ENCODE measurements at regions not wholly inside any gene's neighbourhood (a gene's known extent, or its start where the extent isn't known, plus 50 kb on each side); places are given as distances from the start of the nearest gene placed in this dataset.

DNA sequence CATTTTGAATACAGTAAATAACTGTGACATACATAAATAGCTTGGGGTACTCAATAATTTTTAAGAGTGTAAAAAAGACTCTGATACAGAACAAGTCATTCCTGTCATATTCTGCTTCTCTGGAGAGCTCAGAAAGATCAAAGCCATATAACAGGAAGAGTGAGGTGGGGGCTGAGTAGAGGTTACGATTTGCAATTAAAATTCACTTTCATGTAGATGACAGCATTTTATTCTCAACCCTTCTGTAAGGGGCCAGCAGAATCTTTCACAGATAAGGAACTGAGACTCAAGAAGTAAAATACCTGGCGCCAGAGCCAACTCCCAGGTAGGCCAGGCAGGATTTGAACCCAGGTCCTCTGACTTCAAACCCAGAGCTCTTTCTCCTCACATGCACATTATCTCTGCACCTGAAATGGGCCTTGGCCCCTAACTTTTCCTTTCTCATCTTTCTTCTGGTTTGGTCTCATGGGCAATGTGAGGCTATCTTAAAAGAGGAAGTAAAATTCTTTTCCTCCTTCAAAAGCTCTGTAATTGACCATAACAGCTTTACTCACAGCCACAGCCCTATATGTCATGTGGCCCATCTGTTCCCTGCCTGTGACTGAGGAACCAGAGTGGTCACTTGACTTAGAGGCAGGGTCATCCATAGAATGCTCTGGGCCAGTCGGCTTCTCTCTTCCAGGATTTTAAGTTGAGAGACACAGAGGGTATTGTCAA, 80.9 kb upstream of the SYT6 start:
- BruUV-seq (replicated peaks) = no TSS peak
- intact Hi-C loops (cut with micrococcal nuclease; ENCODE audit: unreplicated experiment) = no loop called here
- no peaks in the 10 kb centered on the region for H3K9me3 Mint-ChIP-seq (ENCODE audit: low read depth, unreplicated experiment)
- TF ChIP-seq, protein P1, sequence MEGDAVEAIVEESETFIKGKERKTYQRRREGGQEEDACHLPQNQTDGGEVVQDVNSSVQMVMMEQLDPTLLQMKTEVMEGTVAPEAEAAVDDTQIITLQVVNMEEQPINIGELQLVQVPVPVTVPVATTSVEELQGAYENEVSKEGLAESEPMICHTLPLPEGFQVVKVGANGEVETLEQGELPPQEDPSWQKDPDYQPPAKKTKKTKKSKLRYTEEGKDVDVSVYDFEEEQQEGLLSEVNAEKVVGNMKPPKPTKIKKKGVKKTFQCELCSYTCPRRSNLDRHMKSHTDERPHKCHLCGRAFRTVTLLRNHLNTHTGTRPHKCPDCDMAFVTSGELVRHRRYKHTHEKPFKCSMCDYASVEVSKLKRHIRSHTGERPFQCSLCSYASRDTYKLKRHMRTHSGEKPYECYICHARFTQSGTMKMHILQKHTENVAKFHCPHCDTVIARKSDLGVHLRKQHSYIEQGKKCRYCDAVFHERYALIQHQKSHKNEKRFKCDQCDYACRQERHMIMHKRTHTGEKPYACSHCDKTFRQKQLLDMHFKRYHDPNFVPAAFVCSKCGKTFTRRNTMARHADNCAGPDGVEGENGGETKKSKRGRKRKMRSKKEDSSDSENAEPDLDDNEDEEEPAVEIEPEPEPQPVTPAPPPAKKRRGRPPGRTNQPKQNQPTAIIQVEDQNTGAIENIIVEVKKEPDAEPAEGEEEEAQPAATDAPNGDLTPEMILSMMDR (IDR thresholded peaks at IDR 0.05; ENCODE audit: unreplicated experiment) = no peak
- H3K27ac Mint-ChIP-seq (ENCODE audit: unreplicated experiment) = no peak overlapping the region
- no peaks in the 10 kb centered on the region for H3K36me3 Mint-ChIP-seq (ENCODE audit: insufficient read depth, unreplicated experiment)
- H3K4me3 Mint-ChIP-seq (ENCODE audit: low read depth, unreplicated experiment) = no peak overlapping the region
- H3K4me1 Mint-ChIP-seq (ENCODE audit: low read depth, unreplicated experiment) = no peaks in the 10 kb centered on the region
- H3K27me3 Mint-ChIP-seq (ENCODE audit: unreplicated experiment) = peaks cover 68% of the 10 kb centered on the region
- DNase-seq = no peak
- CTCF ChIA-PET = no interaction called here

DNA sequence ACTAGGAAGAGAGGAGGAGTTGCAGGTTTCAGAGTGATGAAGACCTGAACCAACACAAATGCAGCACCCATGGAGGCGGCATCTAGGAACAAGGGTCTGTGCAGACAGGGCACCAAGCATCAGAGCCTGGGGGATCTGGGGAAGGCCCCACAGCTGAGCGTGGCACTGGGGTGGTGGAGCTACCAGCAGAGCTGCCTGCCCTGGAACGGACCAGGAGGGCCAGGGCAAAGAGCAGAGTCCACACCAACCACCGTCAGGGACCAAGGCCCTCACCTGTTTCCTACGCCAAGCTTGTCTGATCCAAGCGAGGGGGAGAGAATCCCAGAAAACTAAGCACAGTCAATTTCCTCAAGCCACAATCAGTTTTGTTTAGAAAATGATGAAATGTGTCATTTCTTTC, 79.0 kb upstream of the SYT6 start:
- Mint-ChIP-seq H3K27me3 (ENCODE audit: unreplicated experiment) (peaks cover 71% of the 10 kb centered on the region), H3K4me1 (ENCODE audit: low read depth, unreplicated experiment) (no peaks in the 10 kb centered on the region), H3K4me3 (ENCODE audit: low read depth, unreplicated experiment) (no peak overlapping the region), H3K36me3 (ENCODE audit: insufficient read depth, unreplicated experiment) (no peaks in the 10 kb centered on the region), H3K27ac (ENCODE audit: unreplicated experiment) (no peak overlapping the region), H3K9me3 (ENCODE audit: low read depth, unreplicated experiment) (no peaks in the 10 kb centered on the region)
- BruUV-seq (replicated peaks) = no TSS peak
- intact Hi-C loops (cut with micrococcal nuclease; ENCODE audit: unreplicated experiment) = no loop called here
- CTCF ChIA-PET = no interaction called here
- DNase-seq = no peak
- TF ChIP-seq, protein P1 (IDR thresholded peaks at IDR 0.05; ENCODE audit: unreplicated experiment) = no peak

DNA sequence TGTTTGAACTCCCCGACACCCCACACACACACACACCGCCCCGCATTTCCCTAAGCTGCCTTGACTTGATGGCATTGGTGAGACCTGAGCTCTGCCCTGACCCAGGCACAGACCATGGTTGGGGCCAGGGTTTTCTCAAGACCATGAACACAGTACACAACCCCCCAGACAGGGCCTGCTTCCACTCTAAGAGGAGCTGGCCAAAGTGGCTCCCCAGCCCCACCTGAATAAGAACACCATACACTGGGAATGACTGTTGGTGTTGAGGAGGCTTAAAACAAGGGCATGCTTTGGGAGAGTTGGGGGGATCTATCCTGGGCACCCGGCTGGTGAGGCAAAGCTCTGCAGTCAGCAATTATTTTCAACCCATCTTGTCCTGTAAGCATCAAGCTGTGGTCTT, 77.6 kb upstream of the SYT6 start:
- CTCF ChIA-PET = no interaction called here
- Mint-ChIP-seq H3K4me3 (ENCODE audit: low read depth, unreplicated experiment) (no peak overlapping the region), H3K36me3 (ENCODE audit: insufficient read depth, unreplicated experiment) (no peaks in the 10 kb centered on the region), H3K9me3 (ENCODE audit: low read depth, unreplicated experiment) (no peaks in the 10 kb centered on the region), H3K27ac (ENCODE audit: unreplicated experiment) (no peak overlapping the region), H3K27me3 (ENCODE audit: unreplicated experiment) (peaks cover 74% of the 10 kb centered on the region), H3K4me1 (ENCODE audit: low read depth, unreplicated experiment) (no peaks in the 10 kb centered on the region)
- intact Hi-C loops (cut with micrococcal nuclease; ENCODE audit: unreplicated experiment) = no loop called here
- BruUV-seq (replicated peaks) = no TSS peak
- TF ChIP-seq, protein P1 (IDR thresholded peaks at IDR 0.05; ENCODE audit: unreplicated experiment) = no peak
- DNase-seq = no peak

DNA sequence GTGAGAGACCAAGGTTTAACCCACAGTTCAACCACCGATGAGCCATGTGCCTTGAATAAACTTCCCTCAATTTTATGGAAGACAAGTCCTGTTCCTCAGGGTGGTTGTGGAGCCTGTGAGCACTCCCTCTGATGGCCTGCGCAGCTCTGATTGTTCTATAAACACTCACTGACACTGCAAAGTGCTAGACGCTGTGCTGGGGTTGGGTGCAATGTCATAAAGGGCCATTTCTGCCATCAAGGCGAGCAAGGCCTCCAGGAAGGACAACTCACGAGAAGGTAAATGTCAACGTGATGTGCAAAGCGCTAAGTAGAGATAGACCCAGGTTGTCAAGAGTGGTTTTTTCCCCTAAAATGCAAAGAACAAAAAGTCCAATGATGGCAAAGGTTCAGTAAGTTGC, 75.7 kb upstream of the SYT6 start:
- no peaks in the 10 kb centered on the region for H3K4me1 Mint-ChIP-seq (ENCODE audit: low read depth, unreplicated experiment)
- H3K27ac Mint-ChIP-seq (ENCODE audit: unreplicated experiment) = no peak overlapping the region
- H3K9me3 Mint-ChIP-seq (ENCODE audit: low read depth, unreplicated experiment) = no peaks in the 10 kb centered on the region
- no peaks in the 10 kb centered on the region for H3K36me3 Mint-ChIP-seq (ENCODE audit: insufficient read depth, unreplicated experiment)
- peaks cover 55% of the 10 kb centered on the region for H3K27me3 Mint-ChIP-seq (ENCODE audit: unreplicated experiment)
- CTCF ChIA-PET = no interaction called here
- intact Hi-C loops (cut with micrococcal nuclease; ENCODE audit: unreplicated experiment) = no loop called here
- no peak overlapping the region for H3K4me3 Mint-ChIP-seq (ENCODE audit: low read depth, unreplicated experiment)
- TF ChIP-seq, protein P1 (IDR thresholded peaks at IDR 0.05; ENCODE audit: unreplicated experiment) = no peak
- no peak for DNase-seq
- BruUV-seq (replicated peaks) = no TSS peak
